Skeletal muscle satellite cell (primary cell): ENCODE measurements at regions not wholly inside any gene's neighbourhood (a gene's known extent, or its start where the extent isn't known, plus 50 kb on each side); places are given as distances from the start of the nearest gene placed in this dataset.

Experiments
- H3K27me3 ChIP-seq: 2 replicates; pipeline ENCODE4 v1.7.0; 2013; ENCODE audit warnings: low read length; ENCODE audit not compliant: control insufficient read depth, insufficient read depth
- H3K36me3 ChIP-seq: 2 replicates; pipeline ENCODE4 v1.7.0; 2013; ENCODE audit warnings: mild to moderate bottlenecking, control low read depth, low read length; ENCODE audit not compliant: insufficient read depth
- H3K4me1 ChIP-seq: 2 replicates; pipeline ENCODE4 v1.7.0; 2013; ENCODE audit warnings: low read length; ENCODE audit not compliant: control insufficient read depth, insufficient read depth
- H3K4me2 ChIP-seq: 2 replicates; pipeline ENCODE4 v1.7.0; 2013; ENCODE audit warnings: mild to moderate bottlenecking, low read length
- H3K4me3 ChIP-seq: 2 replicates; pipeline ENCODE4 v1.7.0; 2013; ENCODE audit warnings: low read length
- H3K9ac ChIP-seq: 2 replicates; pipeline ENCODE4 v1.7.0; 2013; ENCODE audit warnings: mild to moderate bottlenecking, low read depth, low read length, moderate library complexity
- H3K9me3 ChIP-seq: replicated peaks from 2 replicates; pipeline ENCODE4 v1.7.0; 2013; ENCODE audit warnings: mild to moderate bottlenecking, control low read depth, low read length

DNA sequence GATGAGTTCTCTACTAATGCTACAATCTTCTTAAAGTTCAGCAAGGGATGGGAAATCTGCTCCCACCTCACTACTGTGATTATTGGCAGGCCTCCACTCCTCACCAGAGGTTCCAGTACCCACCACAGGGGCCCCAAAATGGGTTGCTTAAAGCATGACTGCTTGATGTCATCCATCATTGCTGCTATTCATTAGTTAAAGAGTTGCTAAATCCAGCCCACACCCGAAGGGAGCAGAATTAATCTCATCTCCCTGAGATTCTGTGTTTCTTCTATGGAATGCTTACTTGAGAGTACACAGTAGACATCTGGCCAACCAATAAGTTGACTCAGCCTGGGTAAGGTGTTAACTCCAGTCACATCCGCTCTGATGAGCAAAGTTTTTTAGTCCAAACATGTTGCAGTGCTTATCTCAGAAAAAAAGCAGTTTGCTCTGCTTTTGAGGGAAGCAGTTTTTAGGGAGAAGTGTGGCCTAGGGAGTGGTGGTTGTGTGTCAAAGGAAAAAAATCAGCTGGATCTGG is 690.2 kb upstream of the POU3F3 start:
- Histone ChIP-seq H3K27me3 (no peaks in the 10 kb centered on the region), H3K4me1 (no peaks in the 10 kb centered on the region)

DNA sequence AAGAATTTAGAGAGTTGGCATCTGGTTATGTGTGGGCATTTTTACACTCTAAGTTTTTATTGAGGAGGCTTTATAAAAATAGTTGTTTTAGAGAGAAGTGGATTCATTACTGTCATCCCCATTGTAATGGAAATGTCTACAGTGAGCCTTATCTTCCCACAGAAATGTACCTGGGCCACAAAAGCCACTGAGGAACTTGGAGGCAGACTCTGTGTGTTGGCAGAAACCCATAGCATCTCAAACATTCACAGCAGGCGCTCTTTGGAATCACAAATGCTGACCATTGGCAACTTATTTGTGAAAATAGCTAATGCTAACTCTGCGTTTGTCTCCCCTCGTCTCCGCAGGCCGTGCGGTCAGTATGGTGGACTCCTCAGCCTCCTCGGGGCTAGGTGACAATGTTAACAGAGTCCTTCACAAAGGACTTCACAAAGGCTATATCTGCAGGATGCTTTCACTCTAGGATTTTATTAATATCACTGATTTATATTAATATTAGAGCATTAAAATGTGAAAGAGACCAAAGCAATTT is 689.1 kb upstream of the POU3F3 start:
- Histone ChIP-seq H3K9me3 (peaks cover 11% of the 10 kb centered on the region), H3K9ac (no peak overlapping the region), H3K36me3 (no peaks in the 10 kb centered on the region), H3K4me2 (no peak overlapping the region), H3K27me3 (no peaks in the 10 kb centered on the region), H3K4me3 (no peak overlapping the region), H3K4me1 (no peaks in the 10 kb centered on the region)

More for the DNA sequence above, 690.2 kb upstream of the POU3F3 start:
- no peak overlapping the region for H3K4me3 ChIP-seq
- H3K4me2 ChIP-seq, result no peak overlapping the region
- peaks cover 11% of the 10 kb centered on the region for H3K9me3 ChIP-seq
- no peak overlapping the region for H3K9ac ChIP-seq
- H3K36me3 ChIP-seq, result no peaks in the 10 kb centered on the region

DNA sequence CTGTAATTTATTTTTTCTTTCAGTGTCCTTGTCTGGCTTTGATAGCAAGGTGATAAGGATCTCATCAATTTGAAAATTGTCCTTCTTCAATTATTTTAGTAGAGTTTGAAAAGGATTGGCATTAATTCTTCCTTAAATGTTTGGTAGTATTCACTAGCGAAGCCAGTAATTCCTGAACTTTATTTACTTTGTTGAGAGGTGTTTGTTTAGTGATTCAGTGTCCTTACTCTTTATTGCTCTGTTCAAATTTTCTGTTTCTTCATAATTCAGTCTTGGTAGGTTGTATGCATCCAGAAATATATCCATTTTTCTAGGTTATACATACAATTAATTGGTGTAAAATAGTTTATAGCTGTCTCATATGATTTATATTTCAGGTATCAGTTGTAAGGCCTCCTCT is 676.7 kb upstream of the POU3F3 start:
- H3K27me3 ChIP-seq, result no peaks in the 10 kb centered on the region
- no peak overlapping the region for H3K9ac ChIP-seq
- no peaks in the 10 kb centered on the region for H3K4me1 ChIP-seq
- H3K4me3 ChIP-seq, result no peak overlapping the region
- no peaks in the 10 kb centered on the region for H3K36me3 ChIP-seq
- peaks cover 11% of the 10 kb centered on the region for H3K9me3 ChIP-seq
- no peak overlapping the region for H3K4me2 ChIP-seq

DNA sequence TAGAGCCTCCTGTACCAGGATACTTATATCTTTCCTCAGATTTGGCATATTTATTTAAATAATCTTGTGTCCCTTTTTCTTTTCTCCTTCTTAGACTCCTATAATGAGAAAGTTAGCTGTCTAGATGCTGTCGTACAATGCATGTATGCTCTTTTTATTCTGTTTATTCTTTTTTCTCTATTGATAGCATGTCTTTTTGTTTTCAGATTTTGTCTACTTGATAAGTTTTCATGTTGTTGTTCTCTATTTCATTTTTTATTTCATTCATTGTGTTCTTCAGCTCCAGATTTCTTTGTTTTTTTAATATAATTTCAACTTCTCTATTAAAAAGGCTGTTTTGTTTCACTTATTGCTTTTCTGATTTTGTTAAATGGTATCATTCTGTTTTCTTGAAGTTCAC is 674.3 kb upstream of the POU3F3 start:
- Histone ChIP-seq H3K9ac (no peak overlapping the region), H3K4me1 (no peaks in the 10 kb centered on the region), H3K4me2 (no peak overlapping the region), H3K4me3 (no peak overlapping the region), H3K36me3 (no peaks in the 10 kb centered on the region), H3K27me3 (no peaks in the 10 kb centered on the region), H3K9me3 (peaks cover 16% of the 10 kb centered on the region)

DNA sequence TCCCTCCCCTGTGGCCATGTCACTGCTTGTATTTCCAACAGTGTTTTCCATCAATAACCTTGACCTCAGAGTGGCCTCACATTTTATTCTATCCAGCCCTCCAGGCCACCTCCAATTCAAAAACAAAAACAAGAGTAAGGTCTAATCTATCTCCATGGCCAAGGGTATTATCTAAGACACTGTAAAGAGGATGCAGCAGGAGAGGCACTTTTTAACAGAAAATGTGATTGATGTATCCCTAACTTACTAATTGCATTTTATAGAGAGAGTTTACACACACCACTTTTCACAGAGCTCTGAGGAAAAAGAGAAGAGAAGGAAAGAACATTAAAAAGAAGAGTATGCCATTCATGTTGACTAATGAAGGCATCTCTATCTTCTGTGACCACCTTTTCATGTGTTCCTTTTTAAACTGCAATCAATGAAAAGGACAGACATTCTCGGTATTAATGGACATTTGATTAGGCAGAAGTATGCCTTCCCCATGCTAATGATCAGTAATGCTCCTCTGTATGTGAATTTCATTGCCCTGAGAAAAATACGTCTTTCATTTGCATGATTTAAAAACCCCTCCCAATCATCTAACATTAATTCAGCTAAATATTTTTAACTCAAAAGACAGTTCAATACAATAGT is 653.3 kb upstream of the POU3F3 start:
- Histone ChIP-seq H3K4me2 (no peak overlapping the region), H3K36me3 (no peaks in the 10 kb centered on the region), H3K9me3 (no peaks in the 10 kb centered on the region), H3K27me3 (no peaks in the 10 kb centered on the region), H3K4me3 (no peak overlapping the region), H3K9ac (no peak overlapping the region), H3K4me1 (no peaks in the 10 kb centered on the region)

DNA sequence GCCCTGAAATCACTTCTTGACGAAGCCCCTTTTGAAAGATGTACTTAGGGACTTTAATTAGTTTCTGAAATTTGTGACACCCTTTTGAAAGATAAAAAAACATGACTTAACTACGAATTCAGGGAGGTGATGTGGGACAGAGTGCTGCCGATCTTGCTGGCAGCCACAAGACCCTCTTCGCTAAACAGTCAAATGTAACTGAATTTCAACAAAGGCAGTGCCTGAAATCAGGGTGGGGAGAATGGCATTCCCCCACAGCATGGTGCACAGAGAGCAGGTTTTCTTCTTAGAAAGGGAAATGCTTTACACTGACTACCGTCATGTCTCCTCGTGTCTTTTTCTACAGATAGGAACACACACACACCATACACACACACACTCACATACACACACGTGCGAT is 640.2 kb upstream of the POU3F3 start:
- H3K4me3 ChIP-seq, result no peak overlapping the region
- H3K36me3 ChIP-seq, result no peaks in the 10 kb centered on the region
- no peak overlapping the region for H3K4me2 ChIP-seq
- no peak overlapping the region for H3K9ac ChIP-seq
- H3K9me3 ChIP-seq, result no peaks in the 10 kb centered on the region
- H3K4me1 ChIP-seq, result no peaks in the 10 kb centered on the region
- H3K27me3 ChIP-seq, result no peaks in the 10 kb centered on the region

DNA sequence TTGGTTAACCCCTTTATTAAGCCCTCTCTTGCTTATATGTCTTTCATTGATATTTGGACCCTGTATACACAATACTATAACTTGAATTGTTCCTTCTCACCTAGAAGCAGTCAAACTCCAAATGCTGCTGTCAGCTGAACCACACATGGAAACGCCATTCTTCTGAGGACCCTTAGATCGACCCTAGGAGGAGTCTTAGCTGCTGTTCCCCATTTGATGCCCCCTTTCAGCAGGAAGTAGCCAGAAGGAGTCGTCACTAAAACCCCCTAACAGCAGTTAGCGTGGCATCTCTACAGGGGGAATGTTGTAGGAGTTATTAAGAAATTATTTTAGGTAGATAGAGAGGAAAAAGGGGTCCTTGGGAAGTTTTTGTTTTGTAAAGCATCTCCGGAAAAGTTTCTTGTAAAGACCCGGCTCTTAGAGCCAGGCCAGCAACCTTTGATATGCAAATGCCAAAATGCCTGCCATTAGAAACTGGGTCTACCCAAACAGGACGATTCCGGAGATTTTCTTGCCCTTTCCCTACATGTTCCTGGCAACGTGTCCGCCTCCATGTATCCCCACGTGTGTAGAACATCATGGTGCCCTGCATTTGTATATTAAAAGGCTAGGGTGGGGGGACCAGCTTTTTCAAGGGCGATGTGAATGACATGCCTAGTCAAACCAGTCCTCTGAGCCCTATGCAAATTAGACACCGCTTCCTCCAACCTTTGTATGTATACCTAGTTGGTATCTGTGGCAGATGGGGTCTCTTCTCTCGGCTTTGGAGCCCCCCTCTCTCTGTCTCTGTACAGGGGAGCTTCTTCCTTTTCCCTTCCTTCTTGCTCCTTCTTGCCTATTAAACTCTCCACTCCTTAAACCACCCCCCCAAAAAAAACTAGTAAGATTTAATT is 638.4 kb upstream of the POU3F3 start:
- Histone ChIP-seq H3K4me1 (no peaks in the 10 kb centered on the region), H3K9ac (no peak overlapping the region), H3K27me3 (no peaks in the 10 kb centered on the region), H3K4me2 (no peak overlapping the region), H3K36me3 (no peaks in the 10 kb centered on the region), H3K9me3 (no peaks in the 10 kb centered on the region), H3K4me3 (no peak overlapping the region)

DNA sequence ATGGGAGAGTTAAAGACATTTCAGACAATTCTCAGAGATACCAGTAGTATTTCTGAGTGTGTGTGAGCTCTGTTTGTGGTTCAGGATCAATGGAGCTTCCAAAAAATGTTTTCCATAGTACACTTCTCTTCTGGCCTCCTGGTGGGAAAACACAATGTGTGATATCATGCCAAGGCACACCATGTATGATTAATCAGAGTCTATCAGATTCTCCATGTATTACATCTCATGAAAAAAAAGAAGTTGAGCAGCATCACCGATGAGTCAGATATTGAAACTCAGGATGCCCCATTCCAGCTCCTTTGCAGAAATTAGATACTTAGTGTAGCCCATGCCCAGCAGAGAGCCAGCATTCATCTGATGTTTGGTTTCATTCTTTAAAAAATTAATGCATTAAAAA is 620.3 kb upstream of the POU3F3 start:
- H3K4me2 ChIP-seq, result no peak overlapping the region
- no peaks in the 10 kb centered on the region for H3K36me3 ChIP-seq
- H3K9ac ChIP-seq, result no peak overlapping the region
- H3K27me3 ChIP-seq, result no peaks in the 10 kb centered on the region
- no peaks in the 10 kb centered on the region for H3K4me1 ChIP-seq
- H3K9me3 ChIP-seq, result no peaks in the 10 kb centered on the region
- H3K4me3 ChIP-seq, result no peak overlapping the region

DNA sequence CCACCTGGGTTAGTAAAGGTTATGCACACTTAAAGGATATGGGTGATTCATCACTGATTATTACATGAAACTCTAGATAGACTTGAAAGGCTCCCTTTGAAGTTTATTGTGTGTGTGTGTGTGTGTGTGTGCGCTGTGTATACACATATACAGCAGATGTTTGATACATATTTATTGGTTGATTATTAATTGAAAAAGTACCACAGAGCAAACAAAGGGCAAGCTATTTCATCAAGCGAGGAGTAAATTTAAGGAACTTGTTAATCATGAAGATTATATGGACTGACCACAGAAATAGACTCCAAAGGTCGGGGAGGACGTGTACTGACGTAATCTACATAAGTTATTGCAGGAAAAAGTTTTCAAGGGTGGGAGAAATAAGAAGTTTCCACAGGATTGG is 617.4 kb upstream of the POU3F3 start:
- Histone ChIP-seq H3K27me3 (no peaks in the 10 kb centered on the region), H3K9me3 (no peaks in the 10 kb centered on the region), H3K4me2 (no peak overlapping the region), H3K4me3 (no peak overlapping the region), H3K4me1 (no peaks in the 10 kb centered on the region), H3K36me3 (no peaks in the 10 kb centered on the region), H3K9ac (no peak overlapping the region)

DNA sequence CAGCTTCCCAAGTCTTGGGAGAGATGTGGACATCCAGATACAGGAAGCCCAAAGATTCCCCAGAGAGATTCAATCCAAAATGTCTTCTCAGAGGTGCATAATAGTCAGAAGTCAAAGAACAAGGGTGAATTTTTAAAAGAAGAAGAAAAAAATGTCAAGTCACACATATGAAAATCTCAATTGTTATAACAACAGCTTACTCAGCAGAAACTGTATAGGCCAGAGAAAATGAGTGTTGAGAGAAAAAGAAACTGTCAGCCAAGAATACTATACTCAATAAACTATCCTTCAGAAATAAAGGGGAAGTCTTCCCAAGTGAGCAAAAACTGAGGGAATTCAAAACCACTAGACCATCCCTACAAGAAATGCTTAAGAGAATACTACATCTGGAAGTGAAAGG is 612.9 kb upstream of the POU3F3 start:
- Histone ChIP-seq H3K27me3 (no peaks in the 10 kb centered on the region), H3K9me3 (no peaks in the 10 kb centered on the region), H3K9ac (no peak overlapping the region), H3K4me1 (no peaks in the 10 kb centered on the region), H3K4me2 (no peak overlapping the region), H3K36me3 (no peaks in the 10 kb centered on the region), H3K4me3 (no peak overlapping the region)

DNA sequence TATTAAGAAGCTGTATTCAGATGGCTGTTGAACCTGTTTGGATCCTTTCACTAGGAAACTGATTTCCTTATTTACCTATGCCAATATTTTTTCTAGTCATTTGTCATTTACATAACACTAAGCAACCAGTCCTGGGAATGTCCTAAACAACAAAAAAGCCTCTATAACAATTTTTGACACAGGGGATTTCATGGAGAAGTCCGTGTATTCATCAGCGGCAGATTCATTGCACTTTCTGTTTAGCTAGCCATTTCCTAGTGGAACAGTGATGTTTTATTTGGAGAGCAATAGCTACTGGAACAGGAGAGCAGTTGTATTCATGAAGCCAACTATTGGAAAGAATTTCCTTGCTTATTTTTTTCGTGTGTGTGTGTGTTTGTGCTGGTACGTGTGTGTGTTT is 604.3 kb upstream of the POU3F3 start:
- H3K4me1 ChIP-seq, result no peaks in the 10 kb centered on the region
- peaks cover 11% of the 10 kb centered on the region for H3K9me3 ChIP-seq
- no peaks in the 10 kb centered on the region for H3K36me3 ChIP-seq
- H3K4me2 ChIP-seq, result no peak overlapping the region
- no peak overlapping the region for H3K9ac ChIP-seq
- H3K27me3 ChIP-seq, result no peaks in the 10 kb centered on the region
- no peak overlapping the region for H3K4me3 ChIP-seq
